ENCODE measurements at regions not wholly inside any gene's neighbourhood (a gene's known extent, or its start where the extent isn't known, plus 50 kb on each side); places are given as distances from the start of the nearest gene placed in this dataset.

DNA sequence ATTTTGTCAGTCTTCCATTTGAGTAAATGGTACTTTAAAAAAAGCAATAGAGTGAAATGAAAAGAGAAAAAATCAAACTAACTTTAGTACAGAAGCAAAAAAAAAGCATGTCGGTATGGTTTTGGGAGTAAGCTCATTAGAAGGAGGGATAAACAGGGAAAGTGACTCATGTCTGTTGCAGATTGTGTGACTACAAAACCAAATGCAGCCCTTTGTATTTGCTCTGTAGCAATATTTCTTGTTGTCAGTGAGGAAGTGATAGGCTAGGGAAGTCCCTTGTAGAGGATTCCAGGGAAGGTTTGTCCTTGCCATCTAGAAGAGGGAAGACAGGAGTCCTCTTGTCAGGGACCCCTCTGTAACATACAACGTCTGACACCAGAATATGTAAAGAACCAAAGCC, 150.5 kb upstream of the POU1F1 start:
- no peak for ATAC-seq (replicated peaks)
- Mint-ChIP-seq H3K4me1 (no peaks in the 10 kb centered on the region), H3K27me3 (no peaks in the 10 kb centered on the region), H3K4me3 (no peak overlapping the region), H3K9me3 (no peaks in the 10 kb centered on the region), H3K27ac (no peak overlapping the region), H3K36me3 (ENCODE audit: low read depth) (no peaks in the 10 kb centered on the region)

DNA sequence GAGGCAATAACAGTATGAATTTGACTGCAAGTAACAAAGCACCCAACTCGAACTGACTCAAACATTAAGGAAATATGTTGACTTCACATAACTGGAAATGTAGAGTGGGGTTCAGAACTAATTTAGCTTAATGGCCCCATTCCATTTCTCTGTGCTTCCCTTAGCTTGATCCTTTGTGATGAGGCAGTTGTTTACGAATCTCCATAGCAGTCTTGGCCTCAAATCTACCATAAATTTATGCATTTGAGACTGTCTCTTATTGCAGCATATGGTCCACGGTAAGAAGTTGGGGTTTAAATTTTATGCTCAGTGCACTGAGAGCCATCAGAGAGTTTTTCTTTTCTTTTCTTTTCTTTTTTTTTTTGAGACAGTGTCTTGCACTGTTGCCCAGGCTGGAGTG, 148.7 kb upstream of the POU1F1 start:
- Mint-ChIP-seq H3K4me3 (no peak overlapping the region), H3K9me3 (no peaks in the 10 kb centered on the region), H3K27ac (no peak overlapping the region), H3K4me1 (no peaks in the 10 kb centered on the region), H3K27me3 (no peaks in the 10 kb centered on the region), H3K36me3 (ENCODE audit: low read depth) (no peaks in the 10 kb centered on the region)
- ATAC-seq (replicated peaks): no peak

DNA sequence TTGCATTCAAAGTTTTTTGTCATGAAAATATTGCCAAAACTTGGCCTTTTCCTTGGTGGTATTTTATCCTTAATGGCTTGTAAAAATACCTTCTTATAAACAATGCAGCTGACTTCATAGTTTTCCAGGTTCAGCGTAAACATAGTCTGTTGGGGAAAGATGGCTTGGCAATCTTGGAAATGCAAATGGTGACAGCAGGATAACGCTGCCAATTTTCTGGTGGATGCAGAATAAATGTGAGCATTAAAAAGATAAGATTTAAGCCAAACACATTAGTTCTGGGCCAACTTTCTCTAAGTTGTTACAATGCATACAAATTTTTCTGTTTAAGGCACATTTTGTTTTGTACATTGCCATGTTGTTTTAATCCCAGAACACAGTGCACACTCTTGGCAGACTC, 147.0 kb upstream of the POU1F1 start:
- Mint-ChIP-seq H3K27me3 (no peaks in the 10 kb centered on the region), H3K4me3 (no peak overlapping the region), H3K9me3 (no peaks in the 10 kb centered on the region), H3K36me3 (ENCODE audit: low read depth) (no peaks in the 10 kb centered on the region), H3K4me1 (no peaks in the 10 kb centered on the region), H3K27ac (no peak overlapping the region)
- ATAC-seq (replicated peaks): no peak

DNA sequence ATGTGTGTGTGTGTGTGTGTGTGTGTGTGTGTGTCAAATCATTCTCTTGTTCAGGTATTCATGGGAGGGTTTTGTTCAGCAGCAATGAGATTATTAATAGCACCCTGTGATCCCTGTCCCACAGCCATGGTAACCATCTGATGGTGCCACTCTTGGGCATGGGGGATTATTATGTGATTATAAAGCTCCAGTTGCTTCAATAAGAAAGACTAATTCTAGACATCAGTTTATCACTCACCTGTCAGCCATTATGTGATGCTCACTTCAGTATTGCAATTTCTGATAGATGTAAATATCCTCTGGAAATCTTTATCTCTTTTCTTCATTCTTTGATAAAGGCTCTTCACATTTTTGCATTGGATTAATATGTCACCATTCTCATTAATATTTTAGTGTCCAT, 145.9 kb upstream of the POU1F1 start:
- Mint-ChIP-seq H3K27ac (no peak overlapping the region), H3K36me3 (ENCODE audit: low read depth) (no peaks in the 10 kb centered on the region), H3K4me1 (no peaks in the 10 kb centered on the region), H3K27me3 (no peaks in the 10 kb centered on the region), H3K4me3 (no peak overlapping the region), H3K9me3 (no peaks in the 10 kb centered on the region)
- ATAC-seq (replicated peaks): no peak

DNA sequence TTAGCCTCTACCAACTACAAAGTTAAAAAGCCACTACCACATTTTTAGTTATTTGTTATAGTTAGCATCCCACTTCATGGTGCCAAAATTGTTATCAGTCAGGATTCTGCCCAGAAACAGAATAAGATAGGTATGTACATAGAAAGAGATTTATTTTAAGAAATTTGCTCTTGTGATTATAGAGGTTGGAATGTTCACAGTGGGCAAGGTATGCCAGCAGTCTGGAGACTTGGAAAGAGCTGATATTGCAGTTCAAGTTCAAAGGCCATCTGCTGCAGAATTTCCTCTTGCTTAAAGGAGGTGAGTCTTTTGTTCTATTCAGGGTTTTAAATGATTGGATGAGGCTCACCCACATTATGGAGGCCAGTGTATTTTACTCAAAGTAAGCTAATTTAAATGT, 143.8 kb upstream of the POU1F1 start:
- H3K4me3 Mint-ChIP-seq: no peak overlapping the region
- no peaks in the 10 kb centered on the region for H3K27me3 Mint-ChIP-seq
- no peaks in the 10 kb centered on the region for H3K9me3 Mint-ChIP-seq
- no peak for ATAC-seq (replicated peaks)
- no peaks in the 10 kb centered on the region for H3K4me1 Mint-ChIP-seq
- H3K36me3 Mint-ChIP-seq (ENCODE audit: low read depth): no peaks in the 10 kb centered on the region
- H3K27ac Mint-ChIP-seq: no peak overlapping the region

DNA sequence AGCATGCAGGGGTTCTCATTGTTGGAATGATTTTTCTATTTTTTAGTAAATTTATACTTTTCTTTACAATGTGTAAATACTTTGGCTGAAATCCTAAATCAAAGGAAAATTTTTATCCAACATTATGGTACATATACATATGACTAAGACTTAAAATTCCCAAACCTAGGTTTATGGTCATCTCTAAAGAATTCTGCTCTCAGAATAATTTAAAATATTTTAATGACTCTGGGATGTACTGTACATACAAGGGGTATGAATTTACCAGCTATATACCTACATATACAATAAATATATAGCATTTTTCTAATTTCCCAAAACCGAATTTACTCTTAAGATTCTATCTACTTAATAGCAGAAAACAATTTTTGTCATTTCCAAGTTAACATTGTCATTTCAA, 137.9 kb upstream of the POU1F1 start:
- ATAC-seq (replicated peaks): no peak
- H3K4me1 Mint-ChIP-seq: no peaks in the 10 kb centered on the region
- no peaks in the 10 kb centered on the region for H3K36me3 Mint-ChIP-seq (ENCODE audit: low read depth)
- no peaks in the 10 kb centered on the region for H3K27me3 Mint-ChIP-seq
- no peak overlapping the region for H3K27ac Mint-ChIP-seq
- H3K4me3 Mint-ChIP-seq: no peak overlapping the region
- H3K9me3 Mint-ChIP-seq: no peaks in the 10 kb centered on the region

DNA sequence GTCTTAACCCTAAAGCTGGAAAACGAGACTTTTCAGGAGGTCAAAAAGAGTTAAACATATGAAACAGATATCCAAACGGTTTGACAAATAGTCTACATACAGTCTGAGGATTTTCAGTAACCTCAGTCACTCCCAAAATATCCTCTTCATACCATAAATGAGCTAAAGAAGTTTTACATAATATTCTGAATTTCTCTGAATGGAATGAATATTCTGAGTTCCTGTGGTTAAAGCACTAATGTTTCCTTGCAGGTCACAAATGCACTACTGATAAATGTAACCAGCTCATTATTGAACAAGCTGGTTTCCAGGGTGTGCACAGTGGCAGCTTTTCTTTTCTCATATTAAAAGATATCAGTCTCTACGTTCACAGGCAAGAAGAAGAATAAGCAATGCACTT, 137.4 kb upstream of the POU1F1 start:
- ATAC-seq (replicated peaks): no peak
- Mint-ChIP-seq H3K27ac (no peak overlapping the region), H3K4me1 (no peaks in the 10 kb centered on the region), H3K27me3 (no peaks in the 10 kb centered on the region), H3K9me3 (no peaks in the 10 kb centered on the region), H3K4me3 (no peak overlapping the region), H3K36me3 (ENCODE audit: low read depth) (no peaks in the 10 kb centered on the region)

DNA sequence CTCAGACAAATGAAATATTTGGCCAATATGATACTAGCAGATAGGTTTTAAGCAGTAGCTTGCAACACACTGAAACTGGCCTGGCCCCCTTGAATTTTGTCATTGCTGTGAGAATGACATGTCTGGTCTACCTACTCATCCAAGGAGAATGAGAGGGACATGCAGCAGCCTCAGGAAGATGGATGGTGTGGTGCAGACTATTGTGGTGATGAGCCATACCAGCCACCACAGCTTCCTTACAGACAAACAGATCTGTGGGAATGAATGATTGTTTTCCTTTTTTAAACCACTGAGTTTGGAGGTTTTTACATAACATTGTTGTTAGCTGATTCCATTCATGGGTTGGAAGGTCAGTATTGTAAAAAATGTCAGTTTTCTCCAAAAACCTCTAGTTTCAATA, 133.7 kb upstream of the POU1F1 start:
- Mint-ChIP-seq H3K36me3 (ENCODE audit: low read depth) (no peaks in the 10 kb centered on the region), H3K27me3 (no peaks in the 10 kb centered on the region), H3K4me3 (no peak overlapping the region), H3K4me1 (no peaks in the 10 kb centered on the region), H3K27ac (no peak overlapping the region), H3K9me3 (no peaks in the 10 kb centered on the region)
- ATAC-seq (replicated peaks): no peak

DNA sequence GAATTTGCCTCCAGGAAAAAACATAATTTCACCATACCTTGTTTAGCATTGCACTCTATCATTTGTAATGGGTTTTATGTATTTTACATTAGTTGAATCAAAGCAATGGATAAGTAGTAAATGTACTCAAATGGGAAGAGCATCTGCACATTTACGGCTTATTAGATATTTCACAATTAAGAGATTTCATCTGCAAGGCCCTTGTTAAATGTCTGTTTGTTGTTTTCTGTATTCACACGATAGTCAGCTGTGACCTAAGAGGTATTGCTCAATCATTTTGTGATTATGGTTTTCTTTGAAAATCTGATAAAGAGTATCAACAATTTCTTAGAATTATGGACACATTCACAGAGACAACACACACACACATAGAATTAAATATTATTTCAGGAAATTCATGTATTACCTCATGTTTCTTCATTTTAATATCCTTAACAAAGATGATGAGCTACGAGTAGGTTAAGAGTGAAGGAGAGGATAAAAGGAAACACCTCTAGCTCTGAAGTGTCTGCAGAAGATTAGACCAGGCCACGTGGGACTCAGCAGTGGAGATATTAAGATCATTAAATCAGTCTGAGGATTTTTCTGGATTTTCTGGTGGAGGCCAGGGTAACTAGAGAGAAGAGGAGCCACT, 121.9 kb upstream of the POU1F1 start:
- Mint-ChIP-seq H3K36me3 (ENCODE audit: low read depth) (no peaks in the 10 kb centered on the region), H3K4me3 (no peak overlapping the region), H3K27me3 (peaks cover 5% of the 10 kb centered on the region), H3K27ac (no peak overlapping the region), H3K4me1 (no peaks in the 10 kb centered on the region), H3K9me3 (peaks cover 3% of the 10 kb centered on the region)
- ATAC-seq (replicated peaks): no peak

DNA sequence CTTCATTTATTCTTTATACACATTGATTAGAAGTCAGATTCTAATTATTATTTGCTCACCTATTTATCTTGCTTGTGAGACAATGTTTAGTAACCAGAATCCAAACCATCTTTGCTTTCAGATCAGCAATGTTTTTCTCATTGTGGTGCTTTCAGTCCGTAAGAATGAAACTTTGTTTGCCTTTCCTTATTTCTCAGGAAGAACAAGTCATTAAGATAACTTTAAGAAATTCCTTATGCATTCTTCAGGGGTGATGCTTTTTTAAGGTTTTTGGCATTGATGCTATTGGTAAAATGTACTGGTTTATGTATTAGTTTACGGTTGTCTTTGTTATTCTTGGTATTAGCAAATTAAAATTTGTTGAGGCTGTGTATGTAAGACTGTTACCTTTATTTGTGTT, 120.8 kb upstream of the POU1F1 start:
- Mint-ChIP-seq H3K9me3 (peaks cover 3% of the 10 kb centered on the region), H3K27me3 (peaks cover 5% of the 10 kb centered on the region), H3K27ac (no peak overlapping the region), H3K4me3 (no peak overlapping the region), H3K4me1 (no peaks in the 10 kb centered on the region), H3K36me3 (ENCODE audit: low read depth) (no peaks in the 10 kb centered on the region)
- no peak for ATAC-seq (replicated peaks)

DNA sequence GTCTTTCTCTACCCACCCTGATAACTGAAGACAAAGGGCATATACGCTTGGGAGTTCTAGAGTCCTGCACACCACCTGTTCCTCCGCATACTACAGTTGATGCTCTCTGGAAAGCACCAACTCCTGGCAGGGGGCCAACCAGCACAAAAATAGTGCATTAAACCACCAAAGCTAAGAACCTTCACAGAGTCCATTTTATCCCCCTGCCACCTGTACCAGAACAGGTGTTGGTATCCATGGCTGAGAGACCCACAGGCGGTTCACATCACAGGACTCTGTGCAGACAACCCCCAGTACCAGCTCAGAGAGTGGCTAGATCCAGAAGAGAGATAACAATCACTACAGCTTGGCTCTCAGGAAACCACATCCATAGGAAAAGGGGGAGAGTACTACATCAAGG, 114.4 kb upstream of the POU1F1 start:
- H3K9me3 Mint-ChIP-seq: peaks cover 3% of the 10 kb centered on the region
- H3K4me3 Mint-ChIP-seq: no peak overlapping the region
- no peaks in the 10 kb centered on the region for H3K4me1 Mint-ChIP-seq
- H3K36me3 Mint-ChIP-seq (ENCODE audit: low read depth): no peaks in the 10 kb centered on the region
- H3K27ac Mint-ChIP-seq: no peak overlapping the region
- ATAC-seq (replicated peaks): no peak
- peaks cover 9% of the 10 kb centered on the region for H3K27me3 Mint-ChIP-seq

DNA sequence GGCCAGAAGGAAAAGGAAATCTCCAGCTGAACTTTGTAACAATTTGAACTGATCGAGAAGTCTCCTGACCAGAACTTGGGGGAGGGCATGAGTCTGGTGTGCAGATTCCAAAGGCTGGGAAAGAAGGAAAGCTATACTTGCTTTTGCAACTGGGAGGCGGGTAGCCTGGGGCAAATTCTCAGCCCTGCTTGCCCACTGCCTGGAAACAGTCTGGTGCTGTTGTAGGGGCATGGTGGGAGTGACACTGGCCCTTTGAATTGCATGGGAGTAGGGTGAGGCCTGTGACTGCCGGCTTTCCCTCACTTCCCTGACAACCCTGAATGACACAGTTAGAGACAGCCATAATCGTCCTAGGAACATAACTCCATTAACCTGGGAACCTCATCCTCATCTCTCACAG, 114.0 kb upstream of the POU1F1 start:
- H3K4me1 Mint-ChIP-seq: no peaks in the 10 kb centered on the region
- peaks cover 3% of the 10 kb centered on the region for H3K9me3 Mint-ChIP-seq
- ATAC-seq (replicated peaks): no peak
- no peaks in the 10 kb centered on the region for H3K36me3 Mint-ChIP-seq (ENCODE audit: low read depth)
- no peak overlapping the region for H3K4me3 Mint-ChIP-seq
- no peak overlapping the region for H3K27ac Mint-ChIP-seq
- H3K27me3 Mint-ChIP-seq: peaks cover 9% of the 10 kb centered on the region

DNA sequence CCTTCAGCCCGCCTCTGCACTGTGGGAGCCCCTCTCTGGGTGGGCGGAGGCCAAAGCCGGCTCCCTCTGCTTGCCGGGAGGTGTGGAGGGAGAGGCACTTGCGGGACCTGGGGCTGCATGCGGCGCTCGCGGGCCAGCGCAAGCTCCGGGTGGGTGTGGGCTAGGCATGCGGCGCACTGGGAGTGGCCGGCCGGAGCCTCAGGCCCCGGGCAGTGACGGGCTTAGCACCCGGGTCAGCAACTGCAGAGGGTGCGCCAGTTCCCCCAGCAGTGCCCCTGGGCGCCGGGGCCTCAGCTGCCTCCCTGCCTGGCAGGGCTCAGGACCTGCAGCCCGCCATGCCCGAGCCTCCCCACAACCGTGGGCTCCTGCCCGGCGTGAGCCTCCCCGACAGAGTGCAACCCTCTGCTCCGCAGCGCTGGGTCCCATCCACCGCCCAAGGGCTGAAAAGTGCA, 98.9 kb upstream of the POU1F1 start:
- no peak for ATAC-seq (replicated peaks)
- no peak overlapping the region for H3K27ac Mint-ChIP-seq
- H3K27me3 Mint-ChIP-seq: peaks cover 5% of the 10 kb centered on the region
- no peaks in the 10 kb centered on the region for H3K9me3 Mint-ChIP-seq
- no peaks in the 10 kb centered on the region for H3K4me1 Mint-ChIP-seq
- no peak overlapping the region for H3K4me3 Mint-ChIP-seq
- no peaks in the 10 kb centered on the region for H3K36me3 Mint-ChIP-seq (ENCODE audit: low read depth)

DNA sequence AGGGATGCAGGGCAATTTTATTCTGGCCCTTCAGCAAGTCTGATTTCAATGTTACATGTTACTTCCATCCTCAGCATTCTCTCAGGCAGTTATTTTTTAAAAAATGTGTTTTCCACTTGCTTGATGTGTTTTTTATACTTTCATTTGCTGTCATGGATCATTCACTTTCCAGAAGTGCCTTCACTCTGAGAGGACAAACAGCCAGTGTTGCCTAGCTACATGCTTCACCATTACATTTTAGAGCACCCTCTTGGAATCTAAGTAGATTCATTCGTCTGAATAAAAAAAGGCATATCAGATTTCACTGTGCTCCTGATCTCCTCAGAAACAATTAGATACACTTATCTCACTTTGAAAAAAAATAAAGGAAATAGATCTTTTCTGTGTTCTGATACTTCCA, 93.6 kb upstream of the POU1F1 start:
- no peak for ATAC-seq (replicated peaks)
- no peaks in the 10 kb centered on the region for H3K4me1 Mint-ChIP-seq
- peaks cover 13% of the 10 kb centered on the region for H3K27me3 Mint-ChIP-seq
- H3K9me3 Mint-ChIP-seq: no peaks in the 10 kb centered on the region
- no peaks in the 10 kb centered on the region for H3K36me3 Mint-ChIP-seq (ENCODE audit: low read depth)
- no peak overlapping the region for H3K27ac Mint-ChIP-seq
- H3K4me3 Mint-ChIP-seq: no peak overlapping the region

DNA sequence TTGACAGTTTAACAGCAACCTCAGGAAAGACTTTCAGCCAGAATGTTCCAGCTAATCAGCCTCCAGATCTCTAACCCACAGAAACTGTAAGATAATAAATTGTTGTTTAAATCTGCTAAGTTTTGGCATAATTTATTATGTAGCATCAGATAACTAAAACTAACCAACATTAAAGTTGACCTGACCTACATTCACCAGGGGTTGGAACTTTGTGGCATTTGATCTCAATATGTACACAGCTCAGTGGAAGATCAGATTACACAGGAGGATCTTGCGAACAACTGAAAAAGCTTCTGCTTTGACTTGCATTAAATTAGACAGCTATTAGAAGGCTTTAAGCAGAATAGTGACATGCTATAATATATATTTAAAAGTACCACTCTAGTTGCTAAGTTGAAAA, 91.4 kb upstream of the POU1F1 start:
- Mint-ChIP-seq H3K36me3 (ENCODE audit: low read depth) (no peaks in the 10 kb centered on the region), H3K4me3 (no peak overlapping the region), H3K27me3 (peaks cover 13% of the 10 kb centered on the region), H3K4me1 (no peaks in the 10 kb centered on the region), H3K9me3 (no peaks in the 10 kb centered on the region), H3K27ac (no peak overlapping the region)
- no peak for ATAC-seq (replicated peaks)

DNA sequence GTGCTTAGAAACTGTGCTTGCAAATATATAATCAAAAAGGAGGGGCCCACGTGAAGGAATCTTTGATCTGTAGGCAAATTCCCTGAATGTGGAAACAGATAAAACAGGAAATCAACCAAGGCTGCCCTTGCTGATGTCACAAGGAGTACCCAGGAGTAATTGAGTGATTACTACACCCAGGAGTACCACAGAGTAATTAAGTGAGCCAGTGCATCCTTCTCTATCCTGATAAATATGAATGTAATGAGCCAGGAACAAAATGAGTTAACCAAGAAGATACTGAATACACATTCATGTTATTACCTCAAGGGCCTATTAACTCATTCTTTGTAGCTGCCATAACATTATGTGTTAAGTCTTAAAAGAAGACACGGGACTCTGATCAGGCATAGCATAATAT, 87.3 kb upstream of the POU1F1 start:
- no peak overlapping the region for H3K27ac Mint-ChIP-seq
- H3K27me3 Mint-ChIP-seq: peaks cover 8% of the 10 kb centered on the region

More for the DNA sequence above, 87.3 kb upstream of the POU1F1 start:
- Mint-ChIP-seq H3K36me3 (ENCODE audit: low read depth) (no peaks in the 10 kb centered on the region), H3K4me1 (no peaks in the 10 kb centered on the region), H3K4me3 (no peak overlapping the region), H3K9me3 (no peaks in the 10 kb centered on the region)
- ATAC-seq (replicated peaks): no peak

Measured in activated T-helper 17 cell treated with anti-CD3 and anti-CD28 coated beads, Interleukin-2, amount 50 U/mL, for 72 hours (primary cell).